ENCODE measurements at regions not wholly inside any gene's neighbourhood (a gene's known extent, or its start where the extent isn't known, plus 50 kb on each side); places are given as distances from the start of the nearest gene placed in this dataset.

DNA sequence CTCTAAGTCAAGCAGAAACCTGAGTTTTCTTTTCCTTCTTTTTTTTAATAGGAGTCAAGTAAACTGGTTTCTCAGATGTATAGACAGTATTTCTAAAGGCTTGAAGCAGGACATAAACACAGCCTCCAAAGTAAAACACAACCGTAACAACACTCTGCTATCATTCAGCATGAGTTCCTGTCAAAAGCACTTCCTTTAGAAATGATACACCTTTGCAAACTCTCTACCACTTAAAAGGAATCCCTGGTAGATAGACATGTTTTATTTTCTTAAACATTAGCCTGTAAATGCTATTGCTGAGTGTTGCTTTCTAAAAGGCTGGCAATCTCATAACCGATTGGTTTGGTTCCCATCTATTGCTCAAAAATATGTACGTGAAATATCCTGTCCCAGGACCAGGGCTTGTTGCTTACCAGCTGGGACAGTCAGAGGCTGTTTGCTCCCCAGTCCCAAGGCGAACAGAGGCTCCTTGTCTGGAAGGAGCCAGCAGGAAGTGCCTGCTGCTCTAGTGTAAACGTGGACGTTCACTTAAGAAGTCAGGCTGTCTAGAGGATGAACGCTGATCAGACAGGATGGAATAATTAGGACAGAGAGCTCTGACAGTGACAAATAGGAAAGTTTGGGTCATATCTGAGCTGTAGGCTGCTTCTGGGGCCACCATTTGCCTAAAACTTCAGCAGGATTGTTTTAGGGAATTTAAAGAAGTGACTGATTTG lies 173.9 kb upstream of the KLF3 start:
- no peak for DNase-seq

DNA sequence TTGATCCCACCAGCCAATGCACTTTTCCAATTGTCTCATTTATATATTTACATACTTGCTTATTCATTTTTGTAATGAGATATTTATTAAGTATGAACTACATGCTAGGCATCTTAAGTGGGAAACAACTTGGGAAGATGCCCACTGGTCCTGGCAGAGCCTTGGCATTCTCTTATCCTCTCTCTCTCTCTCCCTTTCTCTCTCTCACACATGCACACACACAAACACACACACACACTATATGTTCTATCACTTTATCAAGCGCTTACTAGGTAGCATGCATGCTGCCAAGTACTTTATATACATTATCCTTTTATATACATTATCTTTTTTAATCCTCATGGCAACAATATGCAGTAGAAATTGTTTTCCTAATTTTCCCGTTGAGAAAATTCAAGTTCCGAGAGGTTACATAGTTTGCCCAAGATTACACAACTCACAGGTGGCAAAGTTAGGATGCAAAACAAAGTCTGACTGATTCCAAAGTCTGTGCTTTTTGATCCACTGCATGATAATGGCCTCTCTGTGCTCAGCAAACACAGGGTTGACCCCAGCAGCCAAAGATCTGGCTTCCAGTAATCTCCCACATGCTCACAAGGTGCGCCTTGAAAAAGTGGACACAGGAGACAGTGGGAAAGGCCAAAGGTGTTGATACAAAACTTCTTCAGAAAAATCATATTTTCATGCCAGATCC lies 173.1 kb upstream of the KLF3 start:
- no peak for DNase-seq

GRCh38 chr4:38491854-38492478 lies 172.0 kb upstream of the KLF3 start:
- no peak for DNase-seq

DNA sequence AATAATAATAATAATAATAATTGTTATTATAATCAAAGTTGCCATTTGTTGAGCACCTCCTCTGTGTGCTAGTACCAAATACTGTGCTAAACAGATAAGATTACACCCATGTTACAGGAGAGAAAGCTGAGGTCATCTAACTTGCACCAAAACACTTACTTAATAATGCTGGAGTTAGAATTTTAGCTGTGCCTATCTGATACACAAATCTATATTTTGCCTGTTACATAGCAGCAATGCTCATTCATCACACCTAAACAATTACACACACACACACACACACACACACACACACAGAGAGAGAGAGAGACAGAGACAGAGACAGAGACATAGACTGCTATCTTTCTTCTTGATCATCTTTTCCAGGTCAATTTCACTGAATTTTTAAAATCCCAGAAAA lies 170.9 kb upstream of the KLF3 start:
- no peak for DNase-seq

GRCh38 chr4:38495446-38495845 lies 168.6 kb upstream of the KLF3 start:
- DNase-seq, result no peak

DNA sequence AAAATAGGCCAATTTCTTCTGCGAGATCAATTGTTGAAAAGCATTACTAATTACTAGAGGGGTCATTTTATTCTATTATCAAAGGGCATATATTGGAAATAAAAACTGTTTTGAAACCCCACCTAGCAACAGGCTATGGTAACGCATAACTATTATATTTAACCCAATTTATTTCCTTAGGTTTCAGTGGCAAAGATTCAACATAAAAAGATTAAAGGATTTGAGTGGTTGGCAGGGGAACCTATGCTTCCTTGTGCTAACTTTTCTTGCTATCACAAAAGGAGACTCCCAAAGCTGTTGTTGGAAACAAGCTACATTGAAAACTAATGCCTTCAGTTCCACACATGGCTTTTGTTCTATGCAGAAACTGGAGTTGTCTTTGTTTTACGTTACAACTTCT lies 166.9 kb upstream of the KLF3 start:
- no peak for DNase-seq

DNA sequence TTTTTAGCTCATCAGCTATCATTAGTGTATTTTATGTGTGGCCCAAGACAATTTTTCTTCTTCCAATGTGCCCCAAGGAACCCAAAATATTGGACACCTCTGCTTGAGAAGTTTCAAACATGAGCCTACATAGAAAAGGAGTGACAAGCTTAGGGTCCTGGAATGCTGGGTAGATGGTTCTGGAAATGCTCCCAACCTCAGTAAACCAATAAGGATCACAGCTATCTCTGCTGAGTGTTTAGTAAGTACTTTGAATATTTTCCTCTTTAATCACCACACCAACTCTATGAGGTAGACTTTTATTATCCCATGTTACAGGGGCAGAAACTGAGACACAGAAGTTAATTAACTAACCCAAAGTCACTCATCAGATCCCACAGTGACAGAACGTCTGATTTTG lies 164.9 kb upstream of the KLF3 start:
- DNase-seq, result no peak

DNA sequence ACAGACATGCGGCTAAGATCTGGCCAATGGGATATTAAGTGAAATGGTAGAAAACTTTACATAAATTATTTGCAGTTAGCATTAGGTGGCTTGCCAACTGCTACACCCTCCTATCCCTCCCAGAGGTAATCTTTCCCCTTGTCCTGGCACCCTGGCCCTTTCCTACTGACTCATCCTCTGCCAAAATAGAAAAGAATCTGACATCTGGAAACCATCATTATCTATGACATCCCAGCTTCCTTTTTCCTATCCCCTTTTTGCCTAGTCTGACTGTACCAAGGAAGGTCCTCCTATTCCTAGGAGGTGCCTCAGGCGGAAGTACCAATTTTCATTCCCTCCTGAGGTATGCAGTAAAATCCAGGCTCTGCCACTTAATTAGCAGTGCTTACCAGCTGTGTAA lies 163.6 kb upstream of the KLF3 start:
- no peak for DNase-seq

- DNase-seq, result no peak
These were observed 162.3 kb upstream of the KLF3 start for GRCh38 chr4:38501698-38502097.

DNA sequence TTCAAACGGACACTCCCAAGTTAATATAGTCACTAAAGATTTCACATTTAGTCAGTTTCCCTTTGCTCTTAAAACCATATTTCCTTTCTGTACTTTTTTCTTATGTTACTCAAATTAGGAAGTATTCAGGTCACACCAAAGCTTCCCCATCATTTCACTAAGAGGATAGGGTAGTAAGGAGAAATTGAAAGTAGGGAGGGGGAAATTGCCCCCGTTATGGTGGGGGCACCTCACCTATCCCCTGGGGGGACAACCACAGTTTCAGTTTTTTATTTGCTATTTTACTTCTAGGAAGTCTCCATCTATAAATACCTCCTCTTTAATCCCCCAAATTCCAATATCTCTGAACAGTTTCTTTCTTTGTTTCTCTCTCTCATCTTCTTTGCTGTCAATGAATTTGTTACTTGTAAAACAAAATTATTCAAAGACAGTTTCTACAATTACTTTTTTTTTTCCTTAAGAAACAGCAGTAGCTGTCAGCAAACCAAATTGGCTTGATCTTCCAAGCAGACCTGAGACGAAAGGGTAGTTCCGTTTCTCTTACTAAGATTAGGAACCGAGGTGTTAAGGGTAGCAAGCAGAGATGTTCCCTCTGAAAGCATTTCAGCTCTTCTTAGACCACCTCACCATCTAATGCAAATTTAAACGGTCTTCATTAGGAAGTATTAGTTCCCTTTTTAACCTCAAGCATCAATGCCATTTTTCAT lies 160.2 kb upstream of the KLF3 start:
- DNase-seq, result no peak

- no peak for DNase-seq
These were observed 159.6 kb upstream of the KLF3 start for GRCh38 chr4:38504396-38504715.

- DNase-seq, result no peak
These were observed 154.4 kb upstream of the KLF3 start for GRCh38 chr4:38509551-38509950.

DNA sequence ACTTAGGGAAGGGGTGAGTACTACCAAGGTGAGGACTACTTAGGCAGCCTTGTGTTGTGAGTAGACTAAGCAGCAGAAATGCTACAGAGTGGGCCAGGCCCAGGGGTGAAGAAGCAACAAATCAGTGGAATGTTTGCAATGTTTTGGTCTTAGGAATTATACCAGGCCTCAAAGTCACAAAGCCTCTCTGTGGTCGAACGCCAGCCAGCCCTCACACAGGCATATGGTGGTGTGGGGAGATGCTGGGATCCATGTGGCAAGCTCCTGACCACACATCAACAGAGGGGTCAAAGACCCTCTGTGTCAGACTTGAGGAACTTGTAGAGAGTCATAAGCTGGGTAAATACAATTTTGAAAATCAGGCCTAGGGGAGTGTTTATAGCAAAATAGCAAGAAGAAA lies 153.8 kb upstream of the KLF3 start:
- no peak for DNase-seq

DNA sequence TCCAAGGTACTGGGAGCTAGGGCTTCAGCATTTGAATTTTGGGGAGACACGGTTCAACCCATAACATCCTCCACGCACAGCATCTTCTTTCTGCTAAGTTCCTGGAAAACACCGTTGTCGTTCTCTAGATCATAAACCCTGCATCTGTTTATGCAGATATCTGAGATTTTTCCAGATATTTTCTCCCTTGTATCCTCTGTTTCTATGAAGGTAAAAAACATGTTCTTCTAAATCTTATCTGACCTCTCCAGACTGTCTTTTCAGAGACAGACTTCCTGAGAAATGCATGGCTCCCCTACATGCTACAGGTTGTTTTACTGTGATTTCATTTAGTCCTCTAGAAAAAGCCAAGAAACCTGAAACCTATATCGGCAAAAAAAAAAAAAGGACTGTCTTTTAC lies 152.3 kb upstream of the KLF3 start:
- no peak for DNase-seq

GRCh38 chr4:38512840-38513239 lies 151.2 kb upstream of the KLF3 start:
- DNase-seq, result no peak

DNA sequence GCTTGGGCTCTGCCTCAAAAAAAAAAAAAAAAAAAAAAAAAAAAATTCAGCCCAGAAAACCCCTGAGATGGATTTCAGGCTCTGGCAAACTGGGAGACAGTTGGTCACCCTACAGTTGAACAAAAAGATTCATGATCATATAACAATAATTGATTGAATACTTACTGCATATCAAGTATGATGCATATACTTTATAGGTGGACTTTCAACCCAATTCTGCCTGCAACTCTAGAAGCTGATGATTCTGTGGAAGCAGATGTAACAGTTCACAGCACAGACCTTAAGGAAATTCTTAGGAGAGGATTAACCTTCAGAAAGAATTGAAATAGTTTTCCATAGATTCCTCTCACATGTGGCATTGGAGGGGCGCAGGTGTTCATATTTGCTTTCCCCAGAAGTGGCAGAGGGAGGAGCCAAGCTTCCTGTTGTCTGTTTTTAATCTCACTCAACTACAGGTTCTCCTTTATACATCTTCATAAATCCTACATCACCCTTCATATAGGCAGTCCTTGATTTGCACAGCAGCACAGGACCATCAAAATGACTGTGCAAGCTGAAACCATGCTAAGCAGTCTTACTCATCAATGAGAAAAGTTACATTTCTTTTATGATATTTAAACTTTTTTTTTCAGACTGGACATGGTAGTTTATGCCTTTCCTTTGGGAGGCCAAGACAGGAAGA lies 149.4 kb upstream of the KLF3 start:
- no peak for DNase-seq

DNA sequence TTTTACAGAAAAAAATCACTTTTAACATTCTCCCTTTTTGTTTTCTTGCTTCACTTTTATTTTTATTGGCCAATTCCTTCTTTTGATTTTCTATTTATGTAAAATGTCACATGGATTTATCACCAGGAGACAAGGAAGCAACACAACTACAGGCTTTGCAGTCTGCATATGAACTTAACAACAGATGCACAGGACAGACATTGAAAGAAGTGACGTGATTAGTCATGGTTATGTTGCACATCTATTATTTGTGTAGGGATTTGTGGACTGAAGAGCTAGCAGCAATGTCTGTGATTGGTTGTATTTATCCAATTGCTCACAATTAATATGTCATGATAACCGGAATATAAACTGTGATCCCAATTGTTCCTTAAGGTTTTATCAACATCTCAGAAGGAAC lies 147.8 kb upstream of the KLF3 start:
- DNase-seq, result no peak

DNA sequence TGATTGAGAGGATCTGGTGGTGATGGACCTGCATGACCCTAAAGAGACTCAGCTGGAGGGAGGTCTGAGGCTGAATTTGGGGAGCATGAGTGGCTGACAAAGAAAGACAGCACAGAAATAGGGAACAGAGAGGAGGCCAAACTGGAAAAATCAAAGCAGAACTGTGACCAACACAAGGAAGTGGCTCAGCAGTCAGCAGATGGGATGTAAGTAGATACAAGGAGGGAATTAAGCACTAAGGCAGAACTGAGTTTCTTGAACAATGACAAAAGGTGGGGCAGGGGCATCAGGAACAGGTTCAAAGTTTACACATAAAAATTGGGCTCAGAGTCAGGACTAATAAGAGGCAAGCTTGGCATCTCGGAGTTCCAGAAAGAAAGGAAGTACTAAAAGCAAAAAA lies 144.3 kb upstream of the KLF3 start:
- no peak for DNase-seq

DNA sequence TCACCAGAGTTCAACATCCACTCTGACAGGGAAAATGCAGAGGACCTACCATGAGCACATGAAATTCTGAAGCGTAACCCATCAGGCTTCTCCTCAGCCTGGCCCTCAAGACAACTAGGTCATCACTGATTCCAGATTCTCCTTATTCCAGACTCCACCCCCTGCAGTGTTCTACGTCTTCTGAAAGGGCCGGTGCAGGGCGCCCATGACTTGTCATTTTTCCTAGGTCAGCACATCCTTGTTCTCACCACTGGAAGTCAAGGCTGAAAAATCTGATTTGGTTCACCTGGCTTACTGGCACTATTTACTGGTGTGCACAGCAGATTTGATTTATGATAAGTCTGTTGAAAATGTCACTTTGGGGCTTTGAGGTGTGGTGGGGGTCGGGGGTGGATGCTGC lies 140.9 kb upstream of the KLF3 start:
- no peak for DNase-seq

DNA sequence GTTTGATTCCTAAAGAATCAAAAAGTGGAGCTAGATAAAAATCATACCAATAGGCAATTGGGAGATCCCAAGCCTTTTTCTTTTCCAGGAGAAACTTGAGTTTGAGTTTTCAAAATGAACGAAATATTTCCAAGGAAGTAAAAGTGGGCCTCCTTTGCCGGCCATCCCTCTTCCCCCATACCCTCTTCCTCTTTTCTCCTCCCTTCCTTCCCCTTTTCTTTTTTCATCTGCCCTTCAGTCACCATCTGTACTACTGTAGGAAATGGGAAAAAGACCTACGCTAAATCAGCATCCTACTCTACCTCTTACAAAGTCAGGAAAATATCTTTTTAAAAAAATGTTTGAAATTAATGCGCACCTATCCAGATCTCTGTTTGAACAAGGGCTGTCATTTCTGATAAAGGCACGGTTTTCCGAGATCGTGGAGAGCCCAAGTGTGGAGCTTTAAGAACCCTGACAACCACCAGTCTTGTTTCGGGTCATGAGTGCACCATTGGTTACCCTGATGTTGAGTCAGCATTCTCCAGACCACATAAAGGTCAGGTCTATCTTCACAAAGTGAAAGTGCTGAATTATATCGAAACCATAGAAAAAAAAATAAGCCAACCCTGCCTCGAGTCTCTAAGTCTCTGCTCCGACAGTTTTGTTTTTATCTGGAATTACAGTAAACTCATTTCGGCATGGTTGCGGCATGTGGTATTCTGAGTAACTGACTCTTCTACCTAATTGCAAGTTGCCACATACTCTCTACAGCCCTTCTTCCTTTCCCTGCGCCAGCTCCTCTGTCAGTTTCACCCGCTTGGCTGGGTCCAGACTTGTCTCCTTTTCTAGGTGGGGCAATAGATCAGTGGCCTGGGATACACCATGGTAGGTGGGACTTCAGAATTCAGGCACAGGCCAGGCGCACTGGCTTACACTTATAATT lies 140.2 kb upstream of the KLF3 start:
- DNase-seq, result no peak

GRCh38 chr4:38526412-38526811 lies 137.6 kb upstream of the KLF3 start:
- no peak for DNase-seq

Measured in NCI-H82 (cell line).